Hypothalamus (tissue), 51 donors: ENCODE measurements at regions not wholly inside any gene's neighbourhood (a gene's known extent, or its start where the extent isn't known, plus 50 kb on each side); places are given as distances from the start of the nearest gene placed in this dataset.

Experiments
- DNase-seq, 51 donors: peaks; one replicate each; lab custom pipeline; 2025; lab: John Stamatoyannopoulos, UW

- DNase-seq = no peak
Measured at GRCh38 chrY:19059733-19060132, 286.2 kb upstream of the HSFY2 start.

GRCh38 chrY:19058831-19059370 is 285.4 kb upstream of the HSFY2 start:
- no peak for DNase-seq

GRCh38 chrY:19056138-19056469 is 282.6 kb upstream of the HSFY2 start:
- no peak for DNase-seq

GRCh38 chrY:19055232-19056137 is 281.9 kb upstream of the HSFY2 start:
- DNase-seq = no peak

- DNase-seq = no peak
Measured at GRCh38 chrY:19053806-19054205, 280.3 kb upstream of the HSFY2 start.

- DNase-seq = no peak
Measured at GRCh38 chrY:19051021-19051420, 277.5 kb upstream of the HSFY2 start.

GRCh38 chrY:19042984-19043442 is 269.5 kb upstream of the HSFY2 start:
- peak in 7 of 51 donors; percentile 0 to 2 (median 0) for DNase-seq

- DNase-seq = peak in 1 of 51 donors; percentile 0
Measured at GRCh38 chrY:19042306-19042958, 268.9 kb upstream of the HSFY2 start.

- no peak for DNase-seq
Measured at GRCh38 chrY:19026631-19027030, 253.1 kb upstream of the HSFY2 start.

- no peak for DNase-seq
Measured at GRCh38 chrY:19023934-19024333, 250.4 kb upstream of the HSFY2 start.

- no peak for DNase-seq
Measured at GRCh38 chrY:19020193-19020592, 246.7 kb upstream of the HSFY2 start.

GRCh38 chrY:19016990-19017389 is 243.5 kb upstream of the HSFY2 start:
- no peak for DNase-seq

GRCh38 chrY:19015854-19016253 is 242.3 kb upstream of the HSFY2 start:
- DNase-seq = no peak

GRCh38 chrY:19015213-19015612 is 241.7 kb upstream of the HSFY2 start:
- no peak for DNase-seq

- no peak for DNase-seq
Measured at GRCh38 chrY:19012985-19013384, 239.4 kb upstream of the HSFY2 start.

GRCh38 chrY:19011605-19012090 is 238.1 kb upstream of the HSFY2 start:
- no peak for DNase-seq

GRCh38 chrY:19006234-19006633 is 232.7 kb upstream of the HSFY2 start:
- DNase-seq = no peak

GRCh38 chrY:19005579-19005978 is 232.0 kb upstream of the HSFY2 start:
- no peak for DNase-seq

GRCh38 chrY:18997635-18998240 is 224.2 kb upstream of the HSFY2 start:
- DNase-seq = peak in 14 of 51 donors; percentile 0 to 23 (median 0)

- no peak for DNase-seq
Measured at GRCh38 chrY:18993480-18993879, 219.9 kb upstream of the HSFY2 start.

GRCh38 chrY:18992684-18993083 is 219.1 kb upstream of the HSFY2 start:
- peak in 4 of 51 donors; percentile 0 for DNase-seq
